ENCODE measurements at regions not wholly inside any gene's neighbourhood (a gene's known extent, or its start where the extent isn't known, plus 50 kb on each side); places are given as distances from the start of the nearest gene placed in this dataset.

DNA sequence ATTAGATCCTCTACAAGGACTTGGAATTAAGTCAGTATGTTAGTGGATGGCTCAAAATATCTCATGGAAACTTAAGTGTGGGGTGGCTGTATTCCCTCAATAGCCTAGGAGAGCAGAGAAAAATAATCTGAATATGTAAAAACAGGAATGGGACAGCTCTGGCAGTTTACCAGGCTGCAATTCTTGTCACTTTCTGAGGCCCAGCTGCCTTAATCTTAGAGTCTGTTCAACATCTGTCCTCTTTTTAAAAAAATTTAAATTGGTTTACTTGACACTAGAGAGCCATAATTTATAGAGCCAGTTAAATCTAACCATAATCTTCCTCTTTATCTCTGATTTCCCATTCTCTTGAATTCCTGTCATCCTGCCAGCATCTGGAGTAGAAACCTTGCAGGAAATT, 109.2 kb upstream of the CXCL13 start:
- TF ChIP-seq, protein P1, sequence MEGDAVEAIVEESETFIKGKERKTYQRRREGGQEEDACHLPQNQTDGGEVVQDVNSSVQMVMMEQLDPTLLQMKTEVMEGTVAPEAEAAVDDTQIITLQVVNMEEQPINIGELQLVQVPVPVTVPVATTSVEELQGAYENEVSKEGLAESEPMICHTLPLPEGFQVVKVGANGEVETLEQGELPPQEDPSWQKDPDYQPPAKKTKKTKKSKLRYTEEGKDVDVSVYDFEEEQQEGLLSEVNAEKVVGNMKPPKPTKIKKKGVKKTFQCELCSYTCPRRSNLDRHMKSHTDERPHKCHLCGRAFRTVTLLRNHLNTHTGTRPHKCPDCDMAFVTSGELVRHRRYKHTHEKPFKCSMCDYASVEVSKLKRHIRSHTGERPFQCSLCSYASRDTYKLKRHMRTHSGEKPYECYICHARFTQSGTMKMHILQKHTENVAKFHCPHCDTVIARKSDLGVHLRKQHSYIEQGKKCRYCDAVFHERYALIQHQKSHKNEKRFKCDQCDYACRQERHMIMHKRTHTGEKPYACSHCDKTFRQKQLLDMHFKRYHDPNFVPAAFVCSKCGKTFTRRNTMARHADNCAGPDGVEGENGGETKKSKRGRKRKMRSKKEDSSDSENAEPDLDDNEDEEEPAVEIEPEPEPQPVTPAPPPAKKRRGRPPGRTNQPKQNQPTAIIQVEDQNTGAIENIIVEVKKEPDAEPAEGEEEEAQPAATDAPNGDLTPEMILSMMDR (IDR thresholded peaks at IDR 0.05), result no peak
- no peak for TF ChIP-seq TFCP2L1 (CRISPR knock-in tag; IDR thresholded peaks at IDR 0.05)
- no peak for TF ChIP-seq ESRRA (IDR thresholded peaks at IDR 0.05; ENCODE audit: borderline replicate concordance, low read length)
- TF ChIP-seq, protein P2, sequence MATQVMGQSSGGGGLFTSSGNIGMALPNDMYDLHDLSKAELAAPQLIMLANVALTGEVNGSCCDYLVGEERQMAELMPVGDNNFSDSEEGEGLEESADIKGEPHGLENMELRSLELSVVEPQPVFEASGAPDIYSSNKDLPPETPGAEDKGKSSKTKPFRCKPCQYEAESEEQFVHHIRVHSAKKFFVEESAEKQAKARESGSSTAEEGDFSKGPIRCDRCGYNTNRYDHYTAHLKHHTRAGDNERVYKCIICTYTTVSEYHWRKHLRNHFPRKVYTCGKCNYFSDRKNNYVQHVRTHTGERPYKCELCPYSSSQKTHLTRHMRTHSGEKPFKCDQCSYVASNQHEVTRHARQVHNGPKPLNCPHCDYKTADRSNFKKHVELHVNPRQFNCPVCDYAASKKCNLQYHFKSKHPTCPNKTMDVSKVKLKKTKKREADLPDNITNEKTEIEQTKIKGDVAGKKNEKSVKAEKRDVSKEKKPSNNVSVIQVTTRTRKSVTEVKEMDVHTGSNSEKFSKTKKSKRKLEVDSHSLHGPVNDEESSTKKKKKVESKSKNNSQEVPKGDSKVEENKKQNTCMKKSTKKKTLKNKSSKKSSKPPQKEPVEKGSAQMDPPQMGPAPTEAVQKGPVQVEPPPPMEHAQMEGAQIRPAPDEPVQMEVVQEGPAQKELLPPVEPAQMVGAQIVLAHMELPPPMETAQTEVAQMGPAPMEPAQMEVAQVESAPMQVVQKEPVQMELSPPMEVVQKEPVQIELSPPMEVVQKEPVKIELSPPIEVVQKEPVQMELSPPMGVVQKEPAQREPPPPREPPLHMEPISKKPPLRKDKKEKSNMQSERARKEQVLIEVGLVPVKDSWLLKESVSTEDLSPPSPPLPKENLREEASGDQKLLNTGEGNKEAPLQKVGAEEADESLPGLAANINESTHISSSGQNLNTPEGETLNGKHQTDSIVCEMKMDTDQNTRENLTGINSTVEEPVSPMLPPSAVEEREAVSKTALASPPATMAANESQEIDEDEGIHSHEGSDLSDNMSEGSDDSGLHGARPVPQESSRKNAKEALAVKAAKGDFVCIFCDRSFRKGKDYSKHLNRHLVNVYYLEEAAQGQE (IDR thresholded peaks at IDR 0.05), result no peak
- TF ChIP-seq, protein P3, sequence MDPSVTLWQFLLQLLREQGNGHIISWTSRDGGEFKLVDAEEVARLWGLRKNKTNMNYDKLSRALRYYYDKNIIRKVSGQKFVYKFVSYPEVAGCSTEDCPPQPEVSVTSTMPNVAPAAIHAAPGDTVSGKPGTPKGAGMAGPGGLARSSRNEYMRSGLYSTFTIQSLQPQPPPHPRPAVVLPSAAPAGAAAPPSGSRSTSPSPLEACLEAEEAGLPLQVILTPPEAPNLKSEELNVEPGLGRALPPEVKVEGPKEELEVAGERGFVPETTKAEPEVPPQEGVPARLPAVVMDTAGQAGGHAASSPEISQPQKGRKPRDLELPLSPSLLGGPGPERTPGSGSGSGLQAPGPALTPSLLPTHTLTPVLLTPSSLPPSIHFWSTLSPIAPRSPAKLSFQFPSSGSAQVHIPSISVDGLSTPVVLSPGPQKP (IDR thresholded peaks at IDR 0.05; ENCODE audit: low read depth, low read length), result no peak
- TF ChIP-seq POLR2A (IDR thresholded peaks at IDR 0.05; ENCODE audit: low read length), result no peak
- TF ChIP-seq BHLHE40 (IDR thresholded peaks at IDR 0.05; ENCODE audit: low read depth, low read length), result no peak
- TF ChIP-seq, protein P4, sequence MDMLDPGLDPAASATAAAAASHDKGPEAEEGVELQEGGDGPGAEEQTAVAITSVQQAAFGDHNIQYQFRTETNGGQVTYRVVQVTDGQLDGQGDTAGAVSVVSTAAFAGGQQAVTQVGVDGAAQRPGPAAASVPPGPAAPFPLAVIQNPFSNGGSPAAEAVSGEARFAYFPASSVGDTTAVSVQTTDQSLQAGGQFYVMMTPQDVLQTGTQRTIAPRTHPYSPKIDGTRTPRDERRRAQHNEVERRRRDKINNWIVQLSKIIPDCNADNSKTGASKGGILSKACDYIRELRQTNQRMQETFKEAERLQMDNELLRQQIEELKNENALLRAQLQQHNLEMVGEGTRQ (IDR thresholded peaks at IDR 0.05), result no peak
- TF ChIP-seq RFX5 (IDR thresholded peaks at IDR 0.05), result no peak
- no peak for TF ChIP-seq CEBPB (IDR thresholded peaks at IDR 0.05)
- TF ChIP-seq, protein P5, sequence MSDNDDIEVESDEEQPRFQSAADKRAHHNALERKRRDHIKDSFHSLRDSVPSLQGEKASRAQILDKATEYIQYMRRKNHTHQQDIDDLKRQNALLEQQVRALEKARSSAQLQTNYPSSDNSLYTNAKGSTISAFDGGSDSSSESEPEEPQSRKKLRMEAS (IDR thresholded peaks at IDR 0.05), result no peak
- no peak for TF ChIP-seq FOSL2 (IDR thresholded peaks at IDR 0.05)
- no peak for TF ChIP-seq FOSL2 (CRISPR knock-in tag; IDR thresholded peaks at IDR 0.05)
- TF ChIP-seq HDAC2 (IDR thresholded peaks at IDR 0.05), result no peak
